GM13976 (cell line): ENCODE measurements at regions not wholly inside any gene's neighbourhood (a gene's known extent, or its start where the extent isn't known, plus 50 kb on each side); places are given as distances from the start of the nearest gene placed in this dataset.

Experiments
- DNase-seq: peaks from one replicate; pipeline ENCODE4 v3.0.0; 2012; ENCODE audit warnings: low spot score
- in situ Hi-C: fragments of 300-500 bp; cut with MboI; formaldehyde crosslinking; loops from one replicate; pipeline ENCODE4 v1.12.0; 2022; ENCODE audit warnings: low sequenced_read_pairs, mixed read lengths, inconsistent platforms; ENCODE audit not compliant: unreplicated experiment
- TF ChIP-seq, protein P1 (sequence below): IDR thresholded peaks from 2 replicates; pipeline ENCODE4 v1.5.1; 2012; ENCODE audit warnings: borderline replicate concordance, mild to moderate bottlenecking; ENCODE audit not compliant: insufficient read depth; ENCODE audit errors: extremely low read depth, missing control alignments, control extremely low read depth

- in situ Hi-C loops, result no loop called here
- DNase-seq, result no peak
- TF ChIP-seq, protein P1, sequence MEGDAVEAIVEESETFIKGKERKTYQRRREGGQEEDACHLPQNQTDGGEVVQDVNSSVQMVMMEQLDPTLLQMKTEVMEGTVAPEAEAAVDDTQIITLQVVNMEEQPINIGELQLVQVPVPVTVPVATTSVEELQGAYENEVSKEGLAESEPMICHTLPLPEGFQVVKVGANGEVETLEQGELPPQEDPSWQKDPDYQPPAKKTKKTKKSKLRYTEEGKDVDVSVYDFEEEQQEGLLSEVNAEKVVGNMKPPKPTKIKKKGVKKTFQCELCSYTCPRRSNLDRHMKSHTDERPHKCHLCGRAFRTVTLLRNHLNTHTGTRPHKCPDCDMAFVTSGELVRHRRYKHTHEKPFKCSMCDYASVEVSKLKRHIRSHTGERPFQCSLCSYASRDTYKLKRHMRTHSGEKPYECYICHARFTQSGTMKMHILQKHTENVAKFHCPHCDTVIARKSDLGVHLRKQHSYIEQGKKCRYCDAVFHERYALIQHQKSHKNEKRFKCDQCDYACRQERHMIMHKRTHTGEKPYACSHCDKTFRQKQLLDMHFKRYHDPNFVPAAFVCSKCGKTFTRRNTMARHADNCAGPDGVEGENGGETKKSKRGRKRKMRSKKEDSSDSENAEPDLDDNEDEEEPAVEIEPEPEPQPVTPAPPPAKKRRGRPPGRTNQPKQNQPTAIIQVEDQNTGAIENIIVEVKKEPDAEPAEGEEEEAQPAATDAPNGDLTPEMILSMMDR, result no peak
Observed at GRCh38 chr10:37582237-37582636, 275.2 kb downstream of the ZNF248 start.

DNA sequence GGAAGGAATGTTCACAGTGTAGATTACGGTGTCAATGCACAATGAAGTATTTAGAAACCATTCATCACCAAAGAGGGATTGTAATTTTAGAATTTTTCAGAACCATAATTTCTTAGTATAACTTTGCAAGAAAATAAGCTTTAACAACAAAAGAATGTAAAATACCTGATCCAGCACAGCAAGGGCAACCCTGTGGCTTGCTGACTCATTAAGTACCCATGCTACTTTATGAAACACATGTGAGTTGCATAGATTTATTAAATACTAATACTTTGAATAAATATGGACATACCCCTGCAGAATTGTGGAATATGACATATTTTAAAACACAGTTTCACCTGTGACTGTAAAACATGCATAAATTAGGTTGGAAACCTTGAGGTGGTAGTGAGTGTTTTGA, 281.3 kb downstream of the ZNF248 start:
- in situ Hi-C loops, result no loop called here
- TF ChIP-seq, protein P1, result no peak
- no peak for DNase-seq

DNA sequence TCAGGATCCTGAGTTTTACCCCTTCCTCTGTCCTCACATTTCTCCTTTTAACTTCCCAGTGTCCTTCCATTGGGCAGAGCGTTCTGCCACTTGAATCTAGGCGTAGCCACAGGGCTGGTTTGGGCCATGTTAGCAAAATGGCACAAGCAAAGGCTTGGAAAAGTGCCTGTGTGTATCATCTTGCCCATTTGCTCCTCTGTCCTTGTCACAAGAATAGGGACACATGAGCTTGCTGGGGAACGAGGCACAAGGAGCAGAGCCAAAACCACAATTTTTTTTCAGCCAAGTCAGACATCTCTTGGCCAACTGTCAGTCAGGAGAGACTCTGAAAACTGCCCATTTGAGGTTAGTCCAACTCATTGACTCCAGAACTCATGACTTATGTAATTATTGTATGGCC, 285.2 kb downstream of the ZNF248 start:
- in situ Hi-C loops, result no loop called here
- TF ChIP-seq, protein P1, result no peak
- no peak for DNase-seq

DNA sequence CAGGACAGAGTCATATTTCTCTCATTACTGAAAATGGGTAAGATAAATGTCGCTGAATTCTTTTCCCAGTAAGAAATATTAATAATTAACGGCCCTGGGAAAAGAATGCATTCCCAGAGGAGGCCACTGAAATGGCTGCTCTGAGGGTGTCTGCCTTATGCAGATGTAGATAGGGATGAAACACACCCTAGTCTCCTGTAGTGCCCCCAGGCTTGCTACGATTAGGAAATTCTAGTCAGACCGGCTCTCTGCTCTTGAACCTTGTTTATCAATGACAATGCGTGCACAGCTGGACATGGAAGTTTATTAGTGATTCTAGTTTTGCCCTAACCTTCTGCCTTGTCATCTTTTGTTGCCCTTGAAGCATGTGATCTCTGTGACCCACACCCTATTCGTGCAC, 291.1 kb downstream of the ZNF248 start:
- TF ChIP-seq, protein P1, result no peak
- in situ Hi-C loops, result no loop called here

DNA sequence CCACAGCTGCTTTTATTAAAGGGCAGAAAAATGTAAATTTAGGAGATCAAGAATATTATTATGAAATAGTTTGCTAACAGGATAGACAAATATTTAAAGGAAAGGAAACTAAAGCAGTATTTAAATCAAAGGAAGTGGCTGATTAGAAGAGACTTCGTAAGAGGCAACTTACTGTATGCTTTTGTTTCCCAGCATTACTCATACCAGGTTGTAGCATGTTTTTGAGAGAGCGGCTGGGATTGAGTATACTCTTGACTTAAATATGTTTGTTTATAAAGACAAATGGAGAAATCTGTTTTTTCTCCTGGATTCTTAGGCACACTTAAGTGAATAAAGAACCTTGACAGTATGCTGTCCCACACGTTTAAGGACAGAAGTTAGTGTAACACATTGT, 293.7 kb downstream of the ZNF248 start:
- in situ Hi-C loops, result no loop called here
- no peak for DNase-seq
- TF ChIP-seq, protein P1, result no peak

More for the DNA sequence above, 291.1 kb downstream of the ZNF248 start:
- DNase-seq, result no peak

GRCh38 chr10:37563107-37563714, 294.2 kb downstream of the ZNF248 start:
- in situ Hi-C loops, result no loop called here
- TF ChIP-seq, protein P1, result no peak
- DNase-seq, result no peak
